ENCODE measurements at regions not wholly inside any gene's neighbourhood (a gene's known extent, or its start where the extent isn't known, plus 50 kb on each side); places are given as distances from the start of the nearest gene placed in this dataset.

DNA sequence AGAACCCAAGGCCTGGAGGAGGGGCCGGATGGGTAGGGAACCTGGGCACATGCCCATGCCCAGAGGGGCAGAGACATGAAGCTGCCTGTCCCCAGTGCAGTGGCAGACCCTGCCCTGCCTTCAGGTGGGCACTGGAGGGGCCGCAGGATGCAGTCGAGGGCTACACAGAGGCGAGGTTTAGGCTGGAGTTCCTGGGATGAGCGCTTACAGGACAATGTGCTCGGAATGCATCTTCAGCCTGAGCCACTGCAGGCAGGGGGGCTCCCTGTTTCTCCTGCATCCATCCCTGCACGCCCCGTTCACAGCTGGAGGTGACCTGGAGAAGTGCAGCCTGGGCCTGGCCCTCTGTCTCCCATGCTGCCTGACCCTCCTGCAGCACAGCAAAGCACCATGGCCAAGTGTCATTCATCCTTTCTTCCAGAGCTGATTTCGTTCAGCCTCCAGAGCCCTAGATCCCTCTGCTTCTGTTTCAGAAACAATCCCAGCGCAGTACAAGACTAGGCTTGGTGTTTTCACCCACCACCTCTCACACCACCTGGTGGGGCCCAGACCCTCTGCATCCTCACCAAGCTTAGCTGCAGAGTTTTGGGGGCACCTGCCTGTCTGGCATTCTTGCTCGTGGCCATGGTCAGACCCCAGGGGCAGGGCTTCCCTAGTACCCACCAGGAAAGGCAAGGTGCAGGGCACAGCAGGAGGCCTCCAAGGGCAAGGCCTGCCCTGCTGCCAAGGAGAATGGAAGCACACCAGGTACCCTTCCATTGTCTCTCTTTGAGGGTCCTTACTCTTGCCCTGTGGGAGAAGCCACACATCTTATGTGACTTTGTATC lies 311.9 kb downstream of the TCERG1L start:
- TF ChIP-seq, protein P1, sequence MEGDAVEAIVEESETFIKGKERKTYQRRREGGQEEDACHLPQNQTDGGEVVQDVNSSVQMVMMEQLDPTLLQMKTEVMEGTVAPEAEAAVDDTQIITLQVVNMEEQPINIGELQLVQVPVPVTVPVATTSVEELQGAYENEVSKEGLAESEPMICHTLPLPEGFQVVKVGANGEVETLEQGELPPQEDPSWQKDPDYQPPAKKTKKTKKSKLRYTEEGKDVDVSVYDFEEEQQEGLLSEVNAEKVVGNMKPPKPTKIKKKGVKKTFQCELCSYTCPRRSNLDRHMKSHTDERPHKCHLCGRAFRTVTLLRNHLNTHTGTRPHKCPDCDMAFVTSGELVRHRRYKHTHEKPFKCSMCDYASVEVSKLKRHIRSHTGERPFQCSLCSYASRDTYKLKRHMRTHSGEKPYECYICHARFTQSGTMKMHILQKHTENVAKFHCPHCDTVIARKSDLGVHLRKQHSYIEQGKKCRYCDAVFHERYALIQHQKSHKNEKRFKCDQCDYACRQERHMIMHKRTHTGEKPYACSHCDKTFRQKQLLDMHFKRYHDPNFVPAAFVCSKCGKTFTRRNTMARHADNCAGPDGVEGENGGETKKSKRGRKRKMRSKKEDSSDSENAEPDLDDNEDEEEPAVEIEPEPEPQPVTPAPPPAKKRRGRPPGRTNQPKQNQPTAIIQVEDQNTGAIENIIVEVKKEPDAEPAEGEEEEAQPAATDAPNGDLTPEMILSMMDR (IDR thresholded peaks at IDR 0.05): no peak
- TF ChIP-seq POLR2A (IDR thresholded peaks at IDR 0.05) (no peak), EP300 (IDR thresholded peaks at IDR 0.05) (no peak)
- DNase-seq (ENCODE audit: low spot score in 2 of 2): no peak
- Histone ChIP-seq H3K4me3 (no peak overlapping the region), H3K4me1 (no peaks in the 10 kb centered on the region), H3K27ac (no peak overlapping the region), H3K27me3 (no peaks in the 10 kb centered on the region), H3K36me3 (no peaks in the 10 kb centered on the region), H3K9me3 (no peaks in the 10 kb centered on the region)
- WGBS, 2 donors: 81 to 93% methylated on average over 8 to 11 of the region's 11 CpGs

DNA sequence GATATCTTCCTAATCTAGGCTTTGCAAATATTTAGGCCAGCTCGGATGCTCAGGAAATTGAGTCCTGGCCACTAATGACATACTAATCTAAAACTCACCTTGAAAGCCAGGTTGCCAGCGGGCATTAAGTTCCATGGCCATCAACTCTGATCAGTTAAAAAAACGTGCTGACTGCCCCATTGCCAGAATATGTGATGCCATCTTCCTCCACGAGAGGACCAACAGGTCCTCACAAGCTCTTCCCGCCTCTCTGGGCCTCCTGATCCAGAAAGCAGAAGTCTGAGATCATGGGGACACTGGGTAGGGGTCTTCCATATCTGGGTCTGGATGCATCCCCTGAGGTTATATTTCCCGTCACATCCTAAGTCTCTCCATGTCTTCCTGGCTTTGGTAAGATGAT lies 311.3 kb downstream of the TCERG1L start:
- Histone ChIP-seq H3K4me3 (no peak overlapping the region), H3K9me3 (no peaks in the 10 kb centered on the region), H3K4me1 (no peaks in the 10 kb centered on the region), H3K36me3 (no peaks in the 10 kb centered on the region), H3K27ac (no peak overlapping the region), H3K27me3 (no peaks in the 10 kb centered on the region)
- WGBS, 2 donors: 76 to 83% methylated on average over 6 of the region's 6 CpGs
- TF ChIP-seq EP300 (IDR thresholded peaks at IDR 0.05) (no peak), POLR2A (IDR thresholded peaks at IDR 0.05) (no peak)
- TF ChIP-seq, protein P1 (IDR thresholded peaks at IDR 0.05): no peak
- DNase-seq (ENCODE audit: low spot score in 2 of 2): no peak

DNA sequence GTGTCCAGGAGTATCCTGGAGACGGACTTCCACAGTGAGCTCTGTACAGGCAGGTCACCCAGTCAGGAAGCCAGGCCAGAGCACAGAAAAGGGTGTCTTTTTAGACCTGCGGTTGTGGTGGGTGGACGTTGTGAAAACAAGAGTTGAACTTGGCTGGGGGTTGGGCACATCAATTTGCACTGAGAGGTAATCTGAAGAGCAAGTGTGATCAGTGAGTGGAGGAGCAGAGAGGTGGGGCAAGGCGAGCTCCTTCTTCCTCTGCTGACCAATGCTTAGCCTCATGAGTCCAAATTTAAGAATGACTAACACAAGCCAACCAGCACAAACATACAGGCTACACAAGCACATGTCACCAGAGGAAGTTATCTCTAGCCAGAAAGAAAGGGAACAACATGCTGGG lies 310.8 kb downstream of the TCERG1L start:
- WGBS, 2 donors: 69 to 75% methylated on average over 4 of the region's 4 CpGs
- TF ChIP-seq, protein P1 (IDR thresholded peaks at IDR 0.05): no peak
- TF ChIP-seq EP300 (IDR thresholded peaks at IDR 0.05) (no peak), POLR2A (IDR thresholded peaks at IDR 0.05) (no peak)
- Histone ChIP-seq H3K36me3 (no peaks in the 10 kb centered on the region), H3K4me3 (no peak overlapping the region), H3K27me3 (no peaks in the 10 kb centered on the region), H3K27ac (no peak overlapping the region), H3K9me3 (no peaks in the 10 kb centered on the region), H3K4me1 (no peaks in the 10 kb centered on the region)
- no peak for DNase-seq (ENCODE audit: low spot score in 2 of 2)

DNA sequence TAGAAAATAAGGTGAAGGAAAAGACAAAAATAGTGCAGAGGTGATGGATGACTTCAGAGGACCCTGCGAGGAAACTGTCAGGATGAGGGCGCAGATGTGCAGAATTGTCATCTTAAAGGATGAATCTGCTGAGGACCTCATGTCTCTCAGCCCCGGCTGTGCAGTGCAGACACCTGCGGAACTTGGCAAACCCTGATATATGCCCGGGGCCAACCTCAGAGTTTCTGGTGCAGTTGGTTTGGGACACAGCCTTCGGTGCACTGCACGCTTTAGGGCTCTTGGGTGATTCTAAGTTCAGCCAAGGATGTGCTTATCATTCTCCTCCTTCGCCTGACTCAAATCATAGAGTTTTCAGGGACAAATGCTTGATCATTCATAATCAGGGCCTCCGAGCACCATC lies 310.1 kb downstream of the TCERG1L start:
- DNase-seq (ENCODE audit: low spot score in 2 of 2): no peak
- Histone ChIP-seq H3K4me3 (no peak overlapping the region), H3K9me3 (no peaks in the 10 kb centered on the region), H3K4me1 (no peaks in the 10 kb centered on the region), H3K36me3 (no peaks in the 10 kb centered on the region), H3K27me3 (no peaks in the 10 kb centered on the region), H3K27ac (no peak overlapping the region)
- no peak for TF ChIP-seq EP300 (IDR thresholded peaks at IDR 0.05)
- no peak for TF ChIP-seq POLR2A (IDR thresholded peaks at IDR 0.05)
- TF ChIP-seq, protein P1 (IDR thresholded peaks at IDR 0.05): no peak
- WGBS, 2 donors: 86 to 91% methylated on average over 9 of the region's 9 CpGs

DNA sequence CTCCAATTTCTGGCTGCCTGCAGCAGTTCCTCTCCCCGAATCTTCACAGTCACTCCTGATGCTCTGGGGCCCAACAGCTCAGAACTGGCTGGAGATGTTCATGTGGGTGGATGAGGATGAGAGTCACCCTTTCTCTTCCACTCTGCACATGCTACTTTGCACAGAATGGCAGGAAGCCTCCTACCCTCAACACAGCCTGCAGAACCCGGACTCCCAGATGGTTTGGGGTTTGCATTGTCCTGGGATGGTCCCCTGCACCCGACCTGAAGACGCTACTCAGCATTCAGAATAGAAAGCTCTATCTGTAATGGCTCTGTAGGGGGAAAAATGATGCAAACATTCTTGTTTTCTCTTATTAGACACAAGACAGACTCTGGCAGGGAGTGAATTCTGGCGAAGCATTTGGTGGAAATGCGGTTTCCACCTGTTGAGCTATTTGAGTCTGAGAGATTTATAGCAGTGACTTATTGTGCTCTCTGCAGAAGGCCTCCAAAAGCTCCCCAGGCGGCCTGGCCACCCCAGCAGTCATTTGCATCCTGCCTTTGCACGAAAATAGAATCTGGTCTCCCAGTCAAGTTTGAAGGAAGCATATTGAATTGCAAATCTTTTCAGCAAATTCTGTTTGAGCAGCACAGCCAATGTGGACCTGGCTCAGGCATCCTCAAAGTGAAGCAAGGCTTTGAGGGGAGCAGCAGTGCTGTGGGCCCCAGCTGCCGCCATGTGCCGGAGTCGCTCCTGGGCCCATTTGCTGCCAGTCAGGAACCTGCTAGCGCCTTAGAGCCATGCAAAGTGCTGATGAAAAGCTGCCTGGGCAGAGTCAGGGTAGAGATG lies 309.3 kb downstream of the TCERG1L start:
- no peaks in the 10 kb centered on the region for H3K4me1 ChIP-seq
- H3K9me3 ChIP-seq: no peaks in the 10 kb centered on the region
- no peak overlapping the region for H3K4me3 ChIP-seq
- no peak for DNase-seq (ENCODE audit: low spot score in 2 of 2)
- no peaks in the 10 kb centered on the region for H3K36me3 ChIP-seq
- TF ChIP-seq, protein P1 (IDR thresholded peaks at IDR 0.05): no peak
- TF ChIP-seq POLR2A (IDR thresholded peaks at IDR 0.05) (no peak), EP300 (IDR thresholded peaks at IDR 0.05) (no peak)
- no peaks in the 10 kb centered on the region for H3K27me3 ChIP-seq
- 44 to 46% methylated on average over 12 of the region's 12 CpGs for WGBS, 2 donors
- H3K27ac ChIP-seq: no peak overlapping the region
